ENCODE measurements at regions not wholly inside any gene's neighbourhood (a gene's known extent, or its start where the extent isn't known, plus 50 kb on each side); places are given as distances from the start of the nearest gene placed in this dataset.
"Not testable (repeated sequence)": the region's sequence is repeated elsewhere in the genome, so short reads cannot be mapped to it uniquely, and the experiment has no call there.

- peak; percentile 49 for DNase-seq (ENCODE audit: low spot score)
Measured at GRCh38 chr16:87203060-87203656, 114.0 kb downstream of the C16orf95 start.

- no peak for DNase-seq (ENCODE audit: low spot score)
Measured at GRCh38 chr16:87206646-87207451, 110.3 kb downstream of the C16orf95 start.

- DNase-seq (ENCODE audit: low spot score), result no peak
Measured at GRCh38 chr16:87207509-87207908, 109.7 kb downstream of the C16orf95 start.

GRCh38 chr16:87207965-87208364 is 109.2 kb downstream of the C16orf95 start:
- no peak for DNase-seq (ENCODE audit: low spot score)

- not testable (repeated sequence) for DNase-seq (ENCODE audit: low spot score)
Measured at GRCh38 chr16:87208968-87209367, 108.2 kb downstream of the C16orf95 start.

- no peak for DNase-seq (ENCODE audit: low spot score)
Measured at GRCh38 chr16:87209808-87210512, 107.2 kb downstream of the C16orf95 start.

- no peak for DNase-seq (ENCODE audit: low spot score)
Measured at GRCh38 chr16:87210894-87211293, 106.3 kb downstream of the C16orf95 start.

- no peak for DNase-seq (ENCODE audit: low spot score)
Measured at GRCh38 chr16:87212026-87212425, 105.2 kb downstream of the C16orf95 start.

- DNase-seq (ENCODE audit: low spot score), result no peak
Measured at GRCh38 chr16:87213536-87213935, 103.7 kb downstream of the C16orf95 start.

GRCh38 chr16:87216148-87216840 is 100.9 kb downstream of the C16orf95 start:
- no peak for DNase-seq (ENCODE audit: low spot score)

- DNase-seq (ENCODE audit: low spot score), result no peak
Measured at GRCh38 chr16:87216841-87217275, 100.3 kb downstream of the C16orf95 start.

GRCh38 chr16:87217802-87218201 is 99.4 kb downstream of the C16orf95 start:
- not testable (repeated sequence) for DNase-seq (ENCODE audit: low spot score)

- no peak for DNase-seq (ENCODE audit: low spot score)
Measured at GRCh38 chr16:87218281-87219055, 98.7 kb downstream of the C16orf95 start.

- DNase-seq (ENCODE audit: low spot score), result no peak
Measured at GRCh38 chr16:87219287-87219909, 97.8 kb downstream of the C16orf95 start.

- DNase-seq (ENCODE audit: low spot score), result no peak
Measured at GRCh38 chr16:87221633-87222032, 95.6 kb downstream of the C16orf95 start.

- no peak for DNase-seq (ENCODE audit: low spot score)
Measured at GRCh38 chr16:87222335-87222734, 94.9 kb downstream of the C16orf95 start.

- DNase-seq (ENCODE audit: low spot score), result no peak
Measured at GRCh38 chr16:87223656-87224248, 93.4 kb downstream of the C16orf95 start.

GRCh38 chr16:87226926-87227295 is 90.3 kb downstream of the C16orf95 start:
- no peak for DNase-seq (ENCODE audit: low spot score)

- no peak for DNase-seq (ENCODE audit: low spot score)
Measured at GRCh38 chr16:87227296-87227951, 89.8 kb downstream of the C16orf95 start.

- no peak for DNase-seq (ENCODE audit: low spot score)
Measured at GRCh38 chr16:87228363-87228762, 88.8 kb downstream of the C16orf95 start.
